ENCODE measurements at regions not wholly inside any gene's neighbourhood (a gene's known extent, or its start where the extent isn't known, plus 50 kb on each side); places are given as distances from the start of the nearest gene placed in this dataset.

DNA sequence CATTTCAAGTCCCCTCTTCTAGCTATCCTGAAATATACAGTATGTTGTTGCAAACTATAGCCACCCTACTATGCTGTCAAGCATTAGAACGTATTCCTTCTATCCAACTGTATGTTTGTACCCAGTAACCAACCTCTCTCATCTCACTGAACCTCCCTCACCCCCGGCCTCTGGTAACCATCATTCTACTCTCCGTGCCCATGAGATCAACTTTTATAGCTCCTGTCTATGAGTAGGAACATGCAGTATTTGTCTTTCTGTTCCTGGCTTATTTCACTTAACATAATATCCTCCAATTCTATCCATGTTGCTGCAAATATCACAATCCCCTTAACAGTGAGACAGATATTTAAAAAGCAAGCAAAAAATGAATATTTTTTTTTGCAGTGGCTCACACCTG lies 196.9 kb downstream of the PAX1 start:
- Histone ChIP-seq H3K4me3 (ENCODE audit: extremely low read depth in 1 of 4, insufficient read depth in 2 of 4, low read depth in 3 of 4, low read length in 4 of 4) (no peak overlapping the region), H2BK15ac (ENCODE audit: low read length) (no peak overlapping the region), H3K79me1 (ENCODE audit: low read depth, low read length) (no peaks in the 10 kb centered on the region), H2AK5ac (ENCODE audit: low read depth, low read length) (no peak overlapping the region), H4K8ac (ENCODE audit: extremely low read depth, insufficient read depth, low read length) (no peak overlapping the region), H3K4me2 (ENCODE audit: insufficient read depth in 1 of 2, low read depth in 2 of 2, low read length in 2 of 2) (no peak overlapping the region), H3K4me1 (replicated peaks in 1 of 4; ENCODE audit: control insufficient read depth in 3 of 4, insufficient read depth in 4 of 4, low read length in 3 of 4) (no peaks in the 10 kb centered on the region), H4K91ac (replicated peaks; ENCODE audit: insufficient read length, low read length) (no peak overlapping the region), H3K9ac (replicated peaks in 1 of 4; ENCODE audit: extremely low read depth in 1 of 4, low read depth in 3 of 4, low read length in 3 of 4) (no peak overlapping the region), H3K23me2 (ENCODE audit: low read depth, low read length) (no peaks in the 10 kb centered on the region), H3K4ac (replicated peaks; ENCODE audit: insufficient read length, low read depth, low read length) (no peak overlapping the region), H2BK20ac (ENCODE audit: low read length) (no peak overlapping the region), H3K9me3 (ENCODE audit: insufficient read depth in 2 of 2, low read depth in 1 of 2, low read length in 1 of 2) (no peaks in the 10 kb centered on the region), H3K18ac (ENCODE audit: extremely low read depth, low read length) (no peak overlapping the region), H2BK5ac (ENCODE audit: low read depth, low read length) (no peak overlapping the region), H3K36me3 (ENCODE audit: control insufficient read depth in 2 of 4, insufficient read depth in 4 of 4, low read length in 3 of 4) (no peaks in the 10 kb centered on the region), H2AFZ (ENCODE audit: low read length) (no peak overlapping the region), H3K56ac (replicated peaks; ENCODE audit: insufficient read length, low read depth, low read length) (no peak overlapping the region), H3K27me3 (replicated peaks in 1 of 4; ENCODE audit: control insufficient read depth in 3 of 4, extremely low read depth in 1 of 4, insufficient read depth in 3 of 4, low read length in 3 of 4) (no peaks in the 10 kb centered on the region), H2BK120ac (replicated peaks; ENCODE audit: low read depth, low read length) (no peak overlapping the region), H3K79me2 (ENCODE audit: control insufficient read depth in 1 of 2, insufficient read depth in 2 of 2, low read length in 2 of 2) (no peaks in the 10 kb centered on the region), H2BK12ac (ENCODE audit: low read depth, low read length) (no peak overlapping the region), H3K23ac (ENCODE audit: insufficient read length) (no peak overlapping the region), H4K20me1 (replicated peaks in 1 of 2; ENCODE audit: control insufficient read depth in 1 of 2, insufficient read depth in 2 of 2, low read length in 2 of 2) (no peaks in the 10 kb centered on the region), H3K27ac (ENCODE audit: low read depth, low read length) (no peak overlapping the region), H3K14ac (ENCODE audit: insufficient read length) (no peak overlapping the region), H4K5ac (ENCODE audit: insufficient read length, low read depth, low read length) (no peak overlapping the region)
- CTCF ChIA-PET (ENCODE audit: partially characterized antibody), result no interaction called here
- POLR2A ChIA-PET (ENCODE audit: partially characterized antibody), result no interaction called here
- FAIRE-seq (no peak), DNase-seq (ENCODE audit: low read depth in 1 of 2, low spot score in 2 of 2) (no peak)
- 88% methylated on average over 3 of the region's 3 CpGs; no CpG with 5 or more reads in 1 of the 2 experiments for WGBS, 2 experiments (ENCODE audit: extremely low coverage in 1 of 2, insufficient coverage in 1 of 2, insufficient read length in 1 of 2, insufficient replicate concordance in 2 of 2, low coverage in 1 of 2, low lambda C conversion rate in 2 of 2, missing lambda C conversion rate in 1 of 2)
- TF ChIP-seq RBBP5 (IDR thresholded peaks at IDR 0.05; ENCODE audit: borderline replicate concordance, low read depth, low read length), result no peak

All from H1 (cell line).